ENCODE measurements at regions not wholly inside any gene's neighbourhood (a gene's known extent, or its start where the extent isn't known, plus 50 kb on each side); places are given as distances from the start of the nearest gene placed in this dataset.
A peak's percentile ranks its signal among the peaks of the same experiment; 100 is the strongest.

DNA sequence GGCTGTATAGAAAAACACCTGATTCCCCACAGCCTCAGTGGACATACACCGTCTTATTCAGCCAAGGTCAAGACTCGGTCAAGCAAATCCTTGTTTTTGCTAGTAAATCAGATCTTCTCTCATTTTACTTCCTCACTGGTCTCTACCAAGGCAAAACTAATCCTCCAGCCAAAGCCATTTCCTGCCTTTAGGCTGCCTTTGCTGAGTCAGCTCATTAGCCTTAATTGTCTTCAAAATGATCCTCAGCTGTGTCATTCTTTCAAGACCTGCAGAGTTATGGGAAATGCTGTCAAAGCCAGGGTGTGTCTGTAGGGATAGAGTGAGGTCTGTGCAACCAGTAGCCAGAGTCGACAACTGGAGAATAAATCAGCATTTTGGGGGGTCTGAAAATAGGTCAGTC is 107.2 kb upstream of the FAM180A start:
- DNase-seq (ENCODE audit: low read depth in 2 of 2) = peak in 1 of 2 donors; percentile 7
- no peak overlapping the region for H3K4me3 ChIP-seq (replicated peaks in 1 of 2; ENCODE audit: low read depth in 2 of 2, low read length in 2 of 2)
- TF ChIP-seq, protein P1, sequence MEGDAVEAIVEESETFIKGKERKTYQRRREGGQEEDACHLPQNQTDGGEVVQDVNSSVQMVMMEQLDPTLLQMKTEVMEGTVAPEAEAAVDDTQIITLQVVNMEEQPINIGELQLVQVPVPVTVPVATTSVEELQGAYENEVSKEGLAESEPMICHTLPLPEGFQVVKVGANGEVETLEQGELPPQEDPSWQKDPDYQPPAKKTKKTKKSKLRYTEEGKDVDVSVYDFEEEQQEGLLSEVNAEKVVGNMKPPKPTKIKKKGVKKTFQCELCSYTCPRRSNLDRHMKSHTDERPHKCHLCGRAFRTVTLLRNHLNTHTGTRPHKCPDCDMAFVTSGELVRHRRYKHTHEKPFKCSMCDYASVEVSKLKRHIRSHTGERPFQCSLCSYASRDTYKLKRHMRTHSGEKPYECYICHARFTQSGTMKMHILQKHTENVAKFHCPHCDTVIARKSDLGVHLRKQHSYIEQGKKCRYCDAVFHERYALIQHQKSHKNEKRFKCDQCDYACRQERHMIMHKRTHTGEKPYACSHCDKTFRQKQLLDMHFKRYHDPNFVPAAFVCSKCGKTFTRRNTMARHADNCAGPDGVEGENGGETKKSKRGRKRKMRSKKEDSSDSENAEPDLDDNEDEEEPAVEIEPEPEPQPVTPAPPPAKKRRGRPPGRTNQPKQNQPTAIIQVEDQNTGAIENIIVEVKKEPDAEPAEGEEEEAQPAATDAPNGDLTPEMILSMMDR (IDR thresholded peaks at IDR 0.05; ENCODE audit: low read depth, low read length) = no peak

DNA sequence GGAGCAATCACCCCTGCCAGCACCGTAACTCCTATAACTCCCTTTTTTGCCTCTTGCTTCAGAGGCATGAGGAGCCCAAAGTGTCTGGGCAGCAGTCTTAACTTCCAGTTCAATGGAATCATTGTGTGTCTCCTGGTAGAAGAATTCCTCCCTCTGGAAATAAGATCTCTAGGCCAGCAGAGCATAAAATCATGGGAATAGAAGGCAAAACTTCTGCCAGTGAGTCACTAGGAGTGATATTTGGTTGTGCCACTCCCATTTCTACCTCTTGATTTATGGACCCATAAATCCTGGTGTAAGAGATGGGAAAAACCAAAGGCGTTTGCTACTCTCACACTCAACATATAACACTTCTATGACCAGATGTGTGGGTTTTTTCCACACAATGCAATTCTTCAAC is 104.9 kb upstream of the FAM180A start:
- no peak for DNase-seq (ENCODE audit: low read depth in 2 of 2)
- H3K4me3 ChIP-seq (replicated peaks in 1 of 2; ENCODE audit: low read depth in 2 of 2, low read length in 2 of 2) = no peak overlapping the region
- TF ChIP-seq, protein P1 (IDR thresholded peaks at IDR 0.05; ENCODE audit: low read depth, low read length) = no peak

DNA sequence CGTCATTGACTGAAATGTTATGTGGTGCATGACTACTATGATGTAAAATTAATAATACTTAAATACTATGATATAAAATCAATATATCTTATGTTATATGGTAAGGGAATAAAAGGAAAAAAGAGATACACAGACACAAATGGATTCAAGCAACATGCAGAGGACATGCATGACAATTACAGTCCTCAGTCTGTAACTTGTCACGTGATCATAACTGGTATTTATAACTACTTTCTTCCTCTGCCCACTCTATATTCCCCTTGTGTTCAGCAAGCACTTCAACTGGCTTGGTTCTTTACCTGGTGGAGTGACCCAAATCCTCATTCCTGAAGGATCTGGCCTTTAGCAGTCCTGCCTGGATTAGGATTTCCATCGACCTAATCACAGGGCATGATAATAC is 104.4 kb upstream of the FAM180A start:
- TF ChIP-seq, protein P1 (IDR thresholded peaks at IDR 0.05; ENCODE audit: low read depth, low read length) = no peak
- H3K4me3 ChIP-seq (replicated peaks in 1 of 2; ENCODE audit: low read depth in 2 of 2, low read length in 2 of 2) = no peak overlapping the region
- no peak for DNase-seq (ENCODE audit: low read depth in 2 of 2)

DNA sequence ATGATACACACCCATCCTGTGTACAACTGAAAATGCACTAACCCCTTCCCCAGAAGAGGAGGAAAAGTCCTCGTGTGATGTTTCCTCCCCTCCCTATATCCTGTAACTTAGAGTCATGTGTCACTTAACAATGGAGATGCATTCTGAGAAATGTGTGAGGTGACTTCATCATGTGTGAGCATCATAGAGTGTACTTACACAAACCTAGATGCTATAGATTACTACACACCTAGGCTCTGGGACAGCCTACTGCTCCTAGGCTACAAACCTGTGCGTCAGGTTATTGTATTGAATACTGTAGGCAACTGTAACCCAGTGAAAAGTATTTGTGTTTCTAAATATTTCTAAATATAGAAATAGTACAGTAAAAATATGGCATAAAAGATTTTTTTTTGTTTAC is 98.6 kb upstream of the FAM180A start:
- no peak overlapping the region for H3K4me3 ChIP-seq (replicated peaks in 1 of 2; ENCODE audit: low read depth in 2 of 2, low read length in 2 of 2)
- DNase-seq (ENCODE audit: low read depth in 2 of 2) = no peak
- TF ChIP-seq, protein P1 (IDR thresholded peaks at IDR 0.05; ENCODE audit: low read depth, low read length) = no peak

DNA sequence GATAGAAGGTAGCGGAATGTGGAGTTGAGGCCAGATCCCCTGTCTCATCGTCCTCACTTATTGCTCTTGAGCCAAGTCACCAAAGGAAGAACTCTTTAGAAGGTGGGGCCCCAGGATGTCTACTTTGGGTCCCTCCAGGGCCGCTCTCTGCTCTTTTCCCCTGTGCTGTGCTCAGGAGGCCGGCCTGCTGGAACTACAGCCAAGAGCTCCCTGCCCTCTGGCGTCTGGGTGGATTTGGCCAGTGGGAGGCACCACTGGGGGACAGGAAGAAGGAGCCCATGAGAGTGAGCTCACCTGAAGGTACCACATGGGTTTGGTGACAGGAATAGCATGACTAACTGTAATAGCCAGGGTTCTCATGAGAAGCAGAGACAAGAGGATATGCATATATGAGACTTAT is 97.7 kb upstream of the FAM180A start:
- H3K4me3 ChIP-seq (replicated peaks in 1 of 2; ENCODE audit: low read depth in 2 of 2, low read length in 2 of 2) = no peak overlapping the region

DNA sequence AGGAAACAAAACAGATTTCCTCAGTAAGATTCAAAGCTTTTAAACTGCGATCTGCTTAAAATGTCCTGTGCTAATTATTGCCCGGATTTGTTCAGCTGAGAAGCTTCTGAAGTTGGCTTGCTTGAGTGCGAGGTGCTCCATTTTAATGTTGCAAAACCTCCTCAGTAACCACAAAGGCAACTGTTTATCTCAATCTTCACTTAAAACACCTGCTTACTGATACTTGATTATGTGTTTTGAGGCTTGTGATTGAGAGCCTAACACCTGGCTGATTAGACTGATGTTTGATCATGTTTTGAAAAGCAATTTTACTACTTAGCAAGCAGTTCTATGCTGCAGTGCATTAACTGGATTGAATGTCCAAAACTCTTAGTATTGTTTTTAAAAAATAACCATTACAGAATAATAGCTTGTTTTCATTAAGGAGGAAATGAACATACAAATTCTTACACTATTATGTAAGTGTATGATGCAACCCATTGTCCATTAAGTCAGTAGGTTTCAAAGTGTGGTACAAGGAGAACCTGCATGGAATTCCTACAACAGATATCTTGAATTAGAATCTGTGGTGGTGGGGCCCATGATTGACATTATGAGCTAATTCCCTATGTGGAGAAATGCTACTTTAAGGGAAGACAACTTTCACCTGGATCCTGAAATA is 96.9 kb upstream of the FAM180A start:
- no peak overlapping the region for H3K4me3 ChIP-seq (replicated peaks in 1 of 2; ENCODE audit: low read depth in 2 of 2, low read length in 2 of 2)
- TF ChIP-seq, protein P1 (IDR thresholded peaks at IDR 0.05; ENCODE audit: low read depth, low read length) = no peak
- DNase-seq (ENCODE audit: low read depth in 2 of 2) = peak in 1 of 2 donors; percentile 12

More for the DNA sequence above, 97.7 kb upstream of the FAM180A start:
- no peak for DNase-seq (ENCODE audit: low read depth in 2 of 2)
- TF ChIP-seq, protein P1 (IDR thresholded peaks at IDR 0.05; ENCODE audit: low read depth, low read length) = no peak

DNA sequence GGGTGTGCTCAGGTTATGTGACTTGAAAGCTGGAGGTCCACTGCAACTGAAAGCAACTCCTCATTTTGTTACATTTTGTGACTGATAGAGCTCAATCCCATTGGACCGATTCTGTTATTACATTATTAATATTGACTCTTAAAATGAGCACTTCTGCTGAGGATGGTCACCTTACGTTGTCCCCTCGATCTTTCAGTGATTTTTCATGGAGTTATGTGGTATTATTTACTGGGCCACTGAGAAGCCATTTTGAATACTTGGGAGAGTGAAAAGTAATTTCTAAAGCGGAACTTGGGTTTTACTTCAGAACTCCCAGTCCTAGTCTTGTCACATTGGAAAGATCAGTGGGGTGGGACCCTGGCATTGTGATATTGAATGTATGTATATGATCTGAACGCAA is 96.3 kb upstream of the FAM180A start:
- no peak for DNase-seq (ENCODE audit: low read depth in 2 of 2)
- TF ChIP-seq, protein P1 (IDR thresholded peaks at IDR 0.05; ENCODE audit: low read depth, low read length) = no peak
- H3K4me3 ChIP-seq (replicated peaks in 1 of 2; ENCODE audit: low read depth in 2 of 2, low read length in 2 of 2) = no peak overlapping the region
